H1 (cell line): ENCODE measurements at regions not wholly inside any gene's neighbourhood (a gene's known extent, or its start where the extent isn't known, plus 50 kb on each side); places are given as distances from the start of the nearest gene placed in this dataset.

Experiments used
- CEBPB ChIP-seq: IDR thresholded peaks from 2 replicates; pipeline ENCODE4 v1.6.1; 2012; ENCODE audit warnings: low read depth, low read length
- GABPA ChIP-seq: IDR thresholded peaks from 2 replicates; pipeline ENCODE4 v1.6.1; 2011; ENCODE audit warnings: mild to moderate bottlenecking, low read length, moderate library complexity, borderline replicate concordance; ENCODE audit not compliant: insufficient read depth
- KDM4A ChIP-seq: IDR thresholded peaks from one replicate; pipeline ENCODE4 v1.7.1; 2012; ENCODE audit warnings: low read depth, mild to moderate bottlenecking, moderate library complexity, low read length, inconsistent platforms; ENCODE audit not compliant: severe bottlenecking
- SP1 ChIP-seq: IDR thresholded peaks from 2 replicates; pipeline ENCODE4 v1.6.1; 2011; ENCODE audit warnings: low read depth, low read length
- TBP ChIP-seq: IDR thresholded peaks from 2 replicates; pipeline ENCODE4 v1.6.1; 2011; ENCODE audit warnings: low read depth, low read length, improper control_type of control experiment

GRCh38 chr9:81822967-81823366 lies 105.3 kb upstream of the SPATA31D4 start (continued):
- TF ChIP-seq GABPA: no peak
- no peak for TF ChIP-seq TBP
- TF ChIP-seq CEBPB: no peak
- TF ChIP-seq KDM4A: no peak
- no peak for TF ChIP-seq SP1
